ENCODE measurements at regions not wholly inside any gene's neighbourhood (a gene's known extent, or its start where the extent isn't known, plus 50 kb on each side); places are given as distances from the start of the nearest gene placed in this dataset.

DNA sequence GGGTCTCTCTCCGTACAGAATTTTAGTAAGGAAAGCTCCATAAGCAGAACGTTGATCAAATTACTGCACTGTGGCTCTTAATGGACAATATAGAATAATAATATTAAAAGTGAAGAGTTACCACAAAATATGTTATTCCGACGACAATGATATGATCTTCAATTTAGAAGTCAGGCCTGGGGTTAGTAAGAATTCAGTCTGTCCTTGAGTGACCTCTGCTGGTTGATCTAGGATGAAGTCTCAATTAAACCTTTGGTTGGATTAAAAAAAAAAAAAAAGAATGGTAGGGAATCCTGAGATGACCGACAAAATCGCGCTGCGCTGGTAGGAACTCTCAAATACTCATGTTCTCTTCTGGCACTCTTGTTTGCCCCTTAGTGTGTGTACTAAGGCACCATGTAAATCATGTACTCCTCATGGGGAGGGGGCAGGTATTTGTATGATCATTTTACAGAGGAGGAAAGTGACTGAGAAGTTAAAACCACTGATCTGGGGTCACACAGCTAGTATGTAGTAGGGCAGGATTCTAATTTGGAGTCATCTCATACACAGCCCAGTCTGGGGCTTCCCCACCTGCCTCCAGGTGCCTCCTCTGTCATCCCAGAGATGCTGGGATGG is 161.3 kb upstream of the NPVF start:
- no peak for TF ChIP-seq EZH2 (IDR thresholded peaks at IDR 0.05; ENCODE audit: borderline replicate concordance, insufficient read depth, low read depth, low read length, poor library complexity, severe bottlenecking)
- no peak for TF ChIP-seq CTCF (IDR thresholded peaks at IDR 0.05)
